Uterus (tissue), 2 donors: ENCODE measurements at regions not wholly inside any gene's neighbourhood (a gene's known extent, or its start where the extent isn't known, plus 50 kb on each side); places are given as distances from the start of the nearest gene placed in this dataset.

Experiments used
- CTCF ChIP-seq, 4 experiments: fragments of 200-600 bp in 2 of 4; fragments of 450-650 bp in 2 of 4; sonication (generic) in 2 of 4; IDR thresholded peaks; one replicate each; pipeline ENCODE4 v1.5.1; 2016 to 2019; ENCODE audit warnings: antibody characterized with exemption in 4 of 4, mild to moderate bottlenecking in 2 of 4, moderate library complexity in 1 of 4
- POLR2A ChIP-seq, 2 donors: fragments of 450-650 bp; IDR thresholded peaks; one replicate each; pipeline ENCODE4 v1.6.1; 2016; ENCODE audit warnings: antibody characterized with exemption in 2 of 2, mild to moderate bottlenecking in 1 of 2, moderate library complexity in 1 of 2

GRCh38 chr5:116942622-116943021, 368.0 kb upstream of the SEMA6A start:
- TF ChIP-seq CTCF (IDR thresholded peaks at IDR 0.05) (no peak), POLR2A (IDR thresholded peaks at IDR 0.05) (no peak)
